Activated CD8-positive, alpha-beta memory T cell treated with anti-CD3 and anti-CD28 coated beads, Interleukin-2, amount 10 ng/mL, durations not matched to agents 7 days and 5 days (primary cell): ENCODE measurements at regions not wholly inside any gene's neighbourhood (a gene's known extent, or its start where the extent isn't known, plus 50 kb on each side); places are given as distances from the start of the nearest gene placed in this dataset. TPM values are rescaled to one million over a fixed set of nuclear protein-coding genes. Genes with fewer than 3 reads are reported as not detected.

ENCODE experiments used
- ATAC-seq: fragments of 150-1000 bp; cut with Tn5 transposase; one replicate; pipeline ENCODE4 v1.10.0; 2021; ENCODE audit warnings: moderate library complexity
- CTCF ChIA-PET: fragments of 350-600 bp; sonication (Branson Sonifier 250); formaldehyde crosslinking; loops from one replicate; lab custom pipeline; 2021; ENCODE audit warnings: antibody characterized with exemption; lab: Charles Lee
- DNase-seq: peaks from one replicate; pipeline ENCODE4 v3.0.0-alpha.2; 2020
- H3K27ac Mint-ChIP-seq: one replicate; pipeline ENCODE4 v1.8.0; 2021; ENCODE audit warnings: mild to moderate bottlenecking, mixed read lengths
- H3K27me3 Mint-ChIP-seq: one replicate; pipeline ENCODE4 v1.8.0; 2021; ENCODE audit warnings: mixed read lengths
- H3K36me3 Mint-ChIP-seq: one replicate; pipeline ENCODE4 v1.8.0; 2021; ENCODE audit warnings: mild to moderate bottlenecking, mixed read lengths
- H3K4me1 Mint-ChIP-seq: one replicate; pipeline ENCODE4 v1.8.0; 2021; ENCODE audit warnings: mixed read lengths
- H3K4me3 Mint-ChIP-seq: one replicate; pipeline ENCODE4 v1.8.0; 2021; ENCODE audit warnings: mild to moderate bottlenecking, moderate library complexity, mixed read lengths
- H3K9me3 Mint-ChIP-seq: one replicate; pipeline ENCODE4 v1.8.0; 2022; ENCODE audit warnings: low read depth, mixed read lengths
- microRNA-seq: library from miRNA; unstranded; fragments of <30 nt; microRNA quantifications from one replicate; pipeline ENCODE4 v1.2.0, GENCODE V29; 2022

DNA sequence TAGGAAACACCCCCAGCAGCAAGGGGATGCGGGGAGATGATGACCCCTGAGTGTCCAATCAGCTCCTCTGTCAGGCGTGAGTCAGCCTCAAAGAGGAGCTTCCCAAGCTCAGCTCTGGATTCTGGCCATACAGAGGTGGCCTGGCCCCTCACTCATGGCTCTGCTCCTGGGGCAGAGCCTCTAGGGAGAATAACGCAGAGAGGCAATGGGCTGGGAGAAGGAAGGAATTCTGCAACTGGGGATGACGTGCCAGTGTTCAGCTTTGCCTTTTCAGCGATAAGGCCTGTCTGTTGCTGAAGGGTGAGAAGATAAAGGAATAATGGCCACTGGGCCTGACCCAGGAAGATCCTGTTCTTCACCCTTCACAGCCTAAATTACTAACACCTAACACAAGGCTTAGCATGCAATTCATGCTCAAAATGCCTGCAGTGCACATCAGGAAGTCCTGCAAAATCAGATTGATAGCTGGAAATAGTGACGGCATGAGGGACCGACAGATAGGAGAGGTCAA, 92.2 kb downstream of the TBX19 start:
- H3K4me3 Mint-ChIP-seq, result no peak overlapping the region
- H3K4me1 Mint-ChIP-seq, result no peaks in the 10 kb centered on the region
- H3K36me3 Mint-ChIP-seq, result peaks cover 2% of the 10 kb centered on the region
- no peaks in the 10 kb centered on the region for H3K27me3 Mint-ChIP-seq
- ATAC-seq (no peak), DNase-seq (no peak)
- H3K27ac Mint-ChIP-seq, result no peak overlapping the region
- CTCF ChIA-PET, result interaction anchor here (1.5 to 4.9 kb wide), 2 partner anchors 31 to 138 kb away, joined by 3 to 35 read pairs; no protein-coding TSS in a partner anchor
- no peaks in the 10 kb centered on the region for H3K9me3 Mint-ChIP-seq

DNA sequence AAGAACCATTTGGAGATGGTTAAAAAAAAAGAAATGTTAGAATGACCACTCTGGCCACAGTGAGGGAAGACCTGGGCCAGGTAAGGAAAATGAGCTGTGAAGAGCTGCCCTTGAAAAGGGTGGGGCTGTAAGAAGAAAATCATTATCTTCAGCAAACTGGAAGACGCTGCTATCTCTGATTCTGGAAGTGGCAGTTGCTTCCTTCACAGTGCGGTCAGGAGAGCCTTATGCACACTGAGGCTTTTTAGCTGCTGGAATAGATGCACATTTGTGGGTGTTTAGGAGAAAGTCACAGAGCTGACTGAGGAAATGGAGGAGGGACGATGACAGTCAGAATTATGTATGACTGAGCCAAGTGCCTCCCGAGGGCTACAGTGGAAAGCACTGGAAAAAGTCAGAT, 91.6 kb downstream of the TBX19 start:
- Mint-ChIP-seq H3K36me3 (no peaks in the 10 kb centered on the region), H3K9me3 (no peaks in the 10 kb centered on the region), H3K27ac (no peak overlapping the region), H3K4me1 (no peaks in the 10 kb centered on the region), H3K4me3 (no peak overlapping the region), H3K27me3 (no peaks in the 10 kb centered on the region)
- DNase-seq (no peak), ATAC-seq (no peak)
- CTCF ChIA-PET, result interaction anchor here (0.6 to 4.9 kb wide), 3 partner anchors 30 to 138 kb away, joined by 3 to 35 read pairs (median 3); no protein-coding TSS in a partner anchor

DNA sequence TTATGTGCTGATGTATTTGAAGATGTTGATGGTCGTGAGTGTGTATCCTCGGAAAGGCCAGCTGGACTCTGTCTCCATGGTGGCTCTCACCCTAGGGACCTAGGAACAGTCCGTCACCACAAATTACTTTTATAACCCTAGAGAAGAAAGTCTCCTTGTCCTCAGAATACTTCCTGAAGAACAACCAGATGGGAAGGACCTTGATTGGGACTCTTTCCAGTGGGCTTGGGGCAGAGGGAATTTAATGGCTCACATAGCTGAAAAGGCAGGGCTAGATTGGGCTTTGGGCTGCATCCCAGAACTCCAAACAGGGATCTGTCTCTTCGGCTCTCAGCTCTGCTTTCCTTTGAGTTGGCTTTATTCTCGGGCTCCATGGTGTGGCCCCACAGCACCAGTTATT, 90.8 kb downstream of the TBX19 start:
- CTCF ChIA-PET, result interaction anchor here (0.6 to 4.9 kb wide), 3 partner anchors 29 to 289 kb away, joined by 3 to 35 read pairs (median 3); no protein-coding TSS in a partner anchor
- Mint-ChIP-seq H3K27ac (no peak overlapping the region), H3K36me3 (no peaks in the 10 kb centered on the region), H3K27me3 (no peaks in the 10 kb centered on the region), H3K4me3 (no peak overlapping the region), H3K9me3 (no peaks in the 10 kb centered on the region), H3K4me1 (no peaks in the 10 kb centered on the region)
- no peak for ATAC-seq
- no peak for DNase-seq

DNA sequence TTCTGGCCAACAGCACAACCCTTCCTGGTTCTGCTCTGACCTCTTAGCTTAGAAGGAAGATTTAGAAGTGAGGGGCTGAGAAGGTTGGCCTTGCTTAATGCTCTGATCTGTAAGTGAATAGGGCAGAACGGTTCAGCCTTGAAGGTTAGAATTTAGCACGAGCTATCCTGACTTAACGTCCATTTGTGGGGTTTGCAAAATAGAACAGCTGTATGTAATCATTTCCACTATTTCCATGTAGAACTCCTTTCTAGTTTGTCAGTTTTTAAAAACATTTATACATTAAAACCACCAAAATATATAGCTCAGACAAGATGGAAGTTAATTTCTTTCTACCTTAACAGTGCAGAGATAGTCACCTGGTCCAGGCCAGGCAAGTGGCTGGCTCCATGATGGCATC, 89.9 kb downstream of the TBX19 start:
- Mint-ChIP-seq H3K27ac (no peak overlapping the region), H3K9me3 (no peaks in the 10 kb centered on the region), H3K4me1 (no peaks in the 10 kb centered on the region), H3K27me3 (no peaks in the 10 kb centered on the region), H3K36me3 (no peaks in the 10 kb centered on the region), H3K4me3 (no peak overlapping the region)
- CTCF ChIA-PET, result interaction anchor here (1.6 to 4.9 kb wide), 2 partner anchors 28 to 288 kb away, joined by 3 to 35 read pairs; no protein-coding TSS in a partner anchor
- no peak for ATAC-seq
- no peak for DNase-seq

DNA sequence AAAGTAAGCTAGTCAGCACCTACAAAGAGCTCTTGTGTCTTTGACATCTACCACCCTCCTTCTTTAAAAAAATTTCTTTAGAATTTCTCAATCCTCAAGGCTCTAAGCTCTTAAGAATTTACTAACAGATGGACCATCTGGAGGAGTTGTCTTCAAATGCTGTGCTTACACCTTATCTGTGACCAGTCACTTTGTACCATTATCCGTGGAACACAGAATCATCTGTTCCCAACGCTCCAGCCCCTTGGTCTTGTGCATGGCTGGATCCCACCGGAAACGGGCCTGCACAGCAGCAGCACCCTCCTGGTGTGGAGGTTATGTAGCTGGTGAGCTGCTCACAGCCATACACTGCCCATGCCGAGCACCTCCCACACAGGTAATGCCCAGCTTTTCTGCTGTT, 89.0 kb downstream of the TBX19 start:
- H3K9me3 Mint-ChIP-seq, result no peaks in the 10 kb centered on the region
- no peaks in the 10 kb centered on the region for H3K27me3 Mint-ChIP-seq
- ATAC-seq, result no peak
- H3K27ac Mint-ChIP-seq, result no peak overlapping the region
- H3K4me3 Mint-ChIP-seq, result no peak overlapping the region
- DNase-seq, result no peak
- peaks cover 1% of the 10 kb centered on the region for H3K4me1 Mint-ChIP-seq
- CTCF ChIA-PET, result interaction anchor here (1.2 to 4.9 kb wide), 2 partner anchors 27 to 48 kb away, joined by 3 to 35 read pairs; no protein-coding TSS in a partner anchor
- no peaks in the 10 kb centered on the region for H3K36me3 Mint-ChIP-seq

DNA sequence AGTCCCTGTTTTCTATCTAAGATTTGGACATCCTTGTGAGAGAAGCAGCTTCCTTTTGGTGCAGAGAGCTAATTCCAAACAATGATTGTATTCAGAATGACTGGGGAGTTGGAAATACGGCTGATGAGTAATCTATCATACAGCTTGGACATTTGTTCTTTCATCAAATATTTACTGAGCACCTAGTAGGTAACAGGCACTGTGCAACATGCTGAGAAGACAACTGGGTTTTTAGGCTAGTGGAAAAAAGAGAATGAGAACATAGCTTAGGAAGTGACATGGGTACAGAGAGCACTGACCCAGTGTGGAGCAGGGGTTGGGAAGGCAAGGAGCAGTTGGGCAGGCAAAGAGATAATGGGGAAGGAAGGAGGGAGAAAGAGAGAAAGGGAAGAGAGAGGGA, 87.5 kb downstream of the TBX19 start:
- CTCF ChIA-PET, result interaction anchor here (4.9 kb wide), 1 partner anchor 26 kb away, joined by 35 read pairs; no protein-coding TSS in a partner anchor
- DNase-seq (no peak), ATAC-seq (no peak)
- no peaks in the 10 kb centered on the region for H3K36me3 Mint-ChIP-seq
- H3K4me3 Mint-ChIP-seq, result no peak overlapping the region
- peaks cover 13% of the 10 kb centered on the region for H3K4me1 Mint-ChIP-seq
- no peak overlapping the region for H3K27ac Mint-ChIP-seq
- no peaks in the 10 kb centered on the region for H3K27me3 Mint-ChIP-seq
- no peaks in the 10 kb centered on the region for H3K9me3 Mint-ChIP-seq

DNA sequence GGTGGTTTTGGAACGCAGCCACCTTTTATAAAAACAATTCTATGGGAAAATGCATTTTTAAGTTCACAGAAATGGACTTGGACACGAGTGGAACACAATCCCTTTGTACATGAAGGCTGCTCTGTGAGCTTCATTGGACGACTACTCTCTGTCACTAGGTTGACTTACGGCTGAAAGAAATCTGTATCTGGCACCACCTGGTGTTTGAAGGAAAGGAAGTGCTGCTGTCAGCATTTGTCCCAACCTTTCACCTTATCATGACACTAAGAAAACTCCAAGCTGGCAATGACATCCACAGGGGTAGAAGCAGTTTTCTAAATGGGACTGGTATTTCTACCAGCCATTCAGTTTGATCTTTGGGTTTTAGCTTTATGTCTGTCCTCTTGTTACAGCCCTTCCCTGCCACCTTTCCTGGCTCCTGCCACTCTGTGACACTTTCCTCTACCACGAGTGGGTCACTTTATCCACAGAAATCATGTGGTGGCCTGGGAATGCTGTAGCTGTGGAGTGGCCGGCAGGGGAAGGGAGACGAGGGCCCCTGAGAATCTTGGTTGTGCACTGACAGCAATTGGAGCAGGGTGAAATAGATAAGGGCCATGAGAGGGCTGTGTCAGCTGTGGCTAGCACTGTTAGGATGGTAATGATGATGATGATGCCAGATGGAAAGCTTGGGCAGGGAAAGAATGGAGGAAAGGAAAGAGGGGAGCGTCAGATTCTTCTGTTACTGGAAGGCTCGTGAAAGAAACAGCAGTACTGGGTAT, 85.2 kb downstream of the TBX19 start:
- no peaks in the 10 kb centered on the region for H3K9me3 Mint-ChIP-seq
- H3K4me1 Mint-ChIP-seq, result peaks cover 35% of the 10 kb centered on the region
- CTCF ChIA-PET, result interaction anchor here (1.2 to 8.7 kb wide), 4 partner anchors 21 to 237 kb away, joined by 3 to 254 read pairs (median 8); no protein-coding TSS in a partner anchor
- no peak for ATAC-seq
- no peaks in the 10 kb centered on the region for H3K27me3 Mint-ChIP-seq
- no peak overlapping the region for H3K4me3 Mint-ChIP-seq
- peaks cover 1% of the 10 kb centered on the region for H3K36me3 Mint-ChIP-seq
- no peak for DNase-seq
- H3K27ac Mint-ChIP-seq, result no peak overlapping the region

Small RNAs in the stretch of these regions (microRNA-seq; reads per million reads assigned to microRNA genes)
- not detected for gene MIR557
